Neural progenitor cell (in vitro differentiated cells): ENCODE measurements at regions not wholly inside any gene's neighbourhood (a gene's known extent, or its start where the extent isn't known, plus 50 kb on each side); places are given as distances from the start of the nearest gene placed in this dataset.
A peak's percentile ranks its signal among the peaks of the same experiment; 100 is the strongest.

Experiments
- DNase-seq: peaks from one replicate; pipeline ENCODE4 v3.0.0-alpha.2; 2016; ENCODE audit warnings: low spot score
- H2AFZ ChIP-seq: fragments of 200-600 bp; sonication (generic); replicated peaks from 2 replicates; pipeline ENCODE4 v1.6.1; 2016; ENCODE audit warnings: antibody characterized with exemption
- H3F3A ChIP-seq: fragments of 200-600 bp; sonication (generic); 2 replicates; pipeline ENCODE4 v1.6.1; 2016; ENCODE audit warnings: antibody characterized with exemption, low read depth
- H3K27ac ChIP-seq: fragments of 200-600 bp; sonication (generic); 2 replicates; pipeline ENCODE4 v1.5.1; 2016; ENCODE audit warnings: mild to moderate bottlenecking
- H3K27me3 ChIP-seq: fragments of 200-600 bp; sonication (generic); 2 replicates; pipeline ENCODE4 v1.6.1; 2016; ENCODE audit warnings: mild to moderate bottlenecking, moderate library complexity
- H3K36me3 ChIP-seq: fragments of 200-600 bp; sonication (generic); 2 replicates; pipeline ENCODE4 v1.5.1; 2016
- H3K4me1 ChIP-seq: fragments of 200-600 bp; sonication (generic); 2 replicates; pipeline ENCODE4 v1.6.1; 2016; ENCODE audit warnings: mixed run types
- H3K4me2 ChIP-seq: fragments of 200-600 bp; sonication (generic); 2 replicates; pipeline ENCODE4 v1.6.1; 2016
- H3K4me3 ChIP-seq: fragments of 200-600 bp; sonication (generic); 2 replicates; pipeline ENCODE4 v1.5.1; 2016
- H3K79me2 ChIP-seq: fragments of 200-600 bp; sonication (generic); 2 replicates; pipeline ENCODE4 v1.6.1; 2016; ENCODE audit warnings: low read depth
- H3K9ac ChIP-seq: fragments of 200-600 bp; sonication (generic); 2 replicates; pipeline ENCODE4 v1.6.1; 2016
- H3K9me3 ChIP-seq: fragments of 200-600 bp; sonication (generic); 2 replicates; pipeline ENCODE4 v1.5.1; 2016; ENCODE audit warnings: low read depth
- H4K20me1 ChIP-seq: fragments of 200-600 bp; sonication (generic); 2 replicates; pipeline ENCODE4 v1.6.1; 2016; ENCODE audit warnings: low read depth
- H3K27ac Mint-ChIP-seq: 3 replicates; pipeline ENCODE4 v1.8.0; 2021; ENCODE audit warnings: mixed read lengths
- H3K27me3 Mint-ChIP-seq: 2 replicates; pipeline ENCODE4 v1.8.0; 2022; ENCODE audit warnings: low read depth, mild to moderate bottlenecking, inconsistent platforms, moderate library complexity, mixed read lengths; ENCODE audit not compliant: insufficient read depth
- H3K36me3 Mint-ChIP-seq: 3 replicates; pipeline ENCODE4 v1.8.0; 2021; ENCODE audit warnings: mixed read lengths
- H3K4me1 Mint-ChIP-seq: 3 replicates; pipeline ENCODE4 v1.8.0; 2021; ENCODE audit warnings: mixed read lengths
- H3K4me3 Mint-ChIP-seq: 3 replicates; pipeline ENCODE4 v1.8.0; 2021; ENCODE audit warnings: mild to moderate bottlenecking, moderate library complexity, mixed read lengths
- H3K9me3 Mint-ChIP-seq: 3 replicates; pipeline ENCODE4 v1.8.0; 2020; ENCODE audit warnings: mixed read lengths
- CTCF ChIP-seq: fragments of 200-600 bp; sonication (generic); IDR thresholded peaks from 2 replicates; pipeline ENCODE4 v1.5.1; 2017; ENCODE audit warnings: antibody characterized with exemption, mild to moderate bottlenecking
- EZH2 ChIP-seq: fragments of 200-600 bp; sonication (generic); IDR thresholded peaks from 2 replicates; pipeline ENCODE4 v1.6.1; 2017; ENCODE audit warnings: antibody characterized with exemption, mild to moderate bottlenecking, moderate library complexity
- EZH2phosphoT487 ChIP-seq: fragments of 200-600 bp; sonication (generic); IDR thresholded peaks from 2 replicates; pipeline ENCODE4 v1.6.1; 2017; ENCODE audit warnings: antibody characterized with exemption

GRCh38 chr18:24659827-24660720 lies 199.6 kb downstream of the HRH4 start:
- no peak overlapping the region for H3K27ac Mint-ChIP-seq

GRCh38 chr18:24660956-24661355 lies 200.5 kb downstream of the HRH4 start:
- H2AFZ ChIP-seq = no peak overlapping the region
- DNase-seq = no peak
- no peak overlapping the region for H3K4me2 ChIP-seq
- H3K9ac ChIP-seq = no peak overlapping the region
- no peaks in the 10 kb centered on the region for H3K36me3 ChIP-seq
- H3F3A ChIP-seq = no peaks in the 10 kb centered on the region
- no peaks in the 10 kb centered on the region for H3K36me3 Mint-ChIP-seq
- H3K27me3 ChIP-seq = no peaks in the 10 kb centered on the region
- no peak overlapping the region for H3K4me3 Mint-ChIP-seq
- H3K4me1 Mint-ChIP-seq = peaks cover 22% of the 10 kb centered on the region
- TF ChIP-seq CTCF (no peak), EZH2 (no peak), EZH2phosphoT487 (no peak)
- H3K9me3 Mint-ChIP-seq = no peaks in the 10 kb centered on the region
- peaks cover 11% of the 10 kb centered on the region for H3K4me1 ChIP-seq
- H3K4me3 ChIP-seq = no peak overlapping the region
- no peak overlapping the region for H3K27ac ChIP-seq
- H4K20me1 ChIP-seq = no peaks in the 10 kb centered on the region
- no peaks in the 10 kb centered on the region for H3K9me3 ChIP-seq
- H3K79me2 ChIP-seq = no peaks in the 10 kb centered on the region
- H3K27me3 Mint-ChIP-seq = peaks cover 6% of the 10 kb centered on the region
- no peak overlapping the region for H3K27ac Mint-ChIP-seq

More at GRCh38 chr18:24659827-24660720, 199.6 kb downstream of the HRH4 start:
- no peak overlapping the region for H3K4me3 Mint-ChIP-seq
- DNase-seq = no peak
- Histone ChIP-seq H3K9me3 (no peaks in the 10 kb centered on the region), H3K9ac (no peak overlapping the region), H3K79me2 (no peaks in the 10 kb centered on the region), H4K20me1 (no peaks in the 10 kb centered on the region), H3K27me3 (no peaks in the 10 kb centered on the region), H3F3A (no peaks in the 10 kb centered on the region), H3K36me3 (no peaks in the 10 kb centered on the region), H3K4me2 (no peak overlapping the region), H3K27ac (no peak overlapping the region), H3K4me1 (peaks cover 14% of the 10 kb centered on the region), H2AFZ (no peak overlapping the region), H3K4me3 (no peak overlapping the region)
- H3K4me1 Mint-ChIP-seq = peaks cover 24% of the 10 kb centered on the region
- no peaks in the 10 kb centered on the region for H3K36me3 Mint-ChIP-seq
- H3K27me3 Mint-ChIP-seq = peaks cover 11% of the 10 kb centered on the region
- no peak for TF ChIP-seq CTCF
- TF ChIP-seq EZH2phosphoT487 = no peak
- H3K9me3 Mint-ChIP-seq = no peaks in the 10 kb centered on the region

- no peak overlapping the region for H3K4me3 ChIP-seq
- H4K20me1 ChIP-seq = no peaks in the 10 kb centered on the region
- no peak overlapping the region for H3K4me2 ChIP-seq
- no peaks in the 10 kb centered on the region for H3K79me2 ChIP-seq
- TF ChIP-seq EZH2 (no peak), EZH2phosphoT487 (no peak), CTCF (no peak)
- DNase-seq = no peak
- Mint-ChIP-seq H3K4me1 (peaks cover 8% of the 10 kb centered on the region), H3K27ac (no peak overlapping the region), H3K4me3 (no peak overlapping the region), H3K9me3 (no peaks in the 10 kb centered on the region), H3K27me3 (peaks cover 2% of the 10 kb centered on the region), H3K36me3 (no peaks in the 10 kb centered on the region)
- no peaks in the 10 kb centered on the region for H3K27me3 ChIP-seq
- no peaks in the 10 kb centered on the region for H3K36me3 ChIP-seq
- peaks cover 4% of the 10 kb centered on the region for H3K4me1 ChIP-seq
- H3K27ac ChIP-seq = no peak overlapping the region
- H2AFZ ChIP-seq = peak overlapping the region; percentile 45
- H3K9me3 ChIP-seq = no peaks in the 10 kb centered on the region
- no peaks in the 10 kb centered on the region for H3F3A ChIP-seq
- no peak overlapping the region for H3K9ac ChIP-seq
Measured at GRCh38 chr18:24662412-24662821, 202.0 kb downstream of the HRH4 start.
